IMR-90 (cell line): ENCODE measurements at regions not wholly inside any gene's neighbourhood (a gene's known extent, or its start where the extent isn't known, plus 50 kb on each side); places are given as distances from the start of the nearest gene placed in this dataset.

ENCODE experiments used
- ATAC-seq: fragments of 200-7000 bp; cut with Tn5 transposase; 2 replicates; pipeline ENCODE4 v1.9.1; 2020; ENCODE audit warnings: low read depth, mild to moderate bottlenecking, moderate library complexity
- BruUV-seq: library from RNA; stranded (reverse); fragments of 400-500 nt; replicated peaks from 2 replicates; lab custom pipeline; 2021; lab: Mats Ljungman, UMichigan
- CTCF ChIA-PET: fragments of 300-600 bp; formaldehyde crosslinking; extraction: SDS; loops from one replicate; lab custom pipeline; 2021; ENCODE audit warnings: antibody characterized with exemption; lab: Yijun Ruan, JAX
- POLR2A ChIA-PET: fragments of 300-600 bp; sonication (Branson Sonifier 250); formaldehyde crosslinking; loops from one replicate; lab custom pipeline; 2022; ENCODE audit warnings: antibody characterized with exemption; ENCODE audit not compliant: unreplicated experiment; lab: Charles Lee
- DNase-seq: peaks from one replicate; pipeline ENCODE4 v3.0.0; 2013
- H2AFZ ChIP-seq: replicated peaks from 2 replicates; pipeline ENCODE3; 2013; ENCODE audit warnings: low read length, mild to moderate bottlenecking; ENCODE audit not compliant: poor library complexity
- H2AK5ac ChIP-seq: 2 replicates; pipeline ENCODE4 v1.6.1; 2013; ENCODE audit warnings: low read depth, low read length, inconsistent platforms
- H2AK9ac ChIP-seq: replicated peaks from 2 replicates; pipeline ENCODE3; 2013; ENCODE audit warnings: mild to moderate bottlenecking, low read depth, low read length, moderate library complexity; ENCODE audit not compliant: poor library complexity
- H2BK120ac ChIP-seq: 2 replicates; pipeline ENCODE4 v1.6.1; 2013; ENCODE audit warnings: low read depth, low read length, inconsistent platforms
- H2BK15ac ChIP-seq: 3 replicates; pipeline ENCODE4 v1.6.1; 2013; ENCODE audit warnings: low read depth, low read length, inconsistent platforms
- H2BK20ac ChIP-seq: 2 replicates; pipeline ENCODE4 v1.6.1; 2013; ENCODE audit warnings: low read depth, mild to moderate bottlenecking, inconsistent platforms, low read length, moderate library complexity
- H2BK5ac ChIP-seq: 2 replicates; pipeline ENCODE4 v1.6.1; 2013; ENCODE audit warnings: mild to moderate bottlenecking, low read depth, low read length, inconsistent platforms; ENCODE audit not compliant: poor library complexity, severe bottlenecking
- H3K14ac ChIP-seq: replicated peaks from 2 replicates; pipeline ENCODE4 v1.6.1; 2013; ENCODE audit warnings: low read depth, low read length, inconsistent platforms
- H3K18ac ChIP-seq: 2 replicates; pipeline ENCODE4 v1.6.1; 2013; ENCODE audit warnings: low read depth, low read length, control low read depth
- H3K23ac ChIP-seq: 2 replicates; pipeline ENCODE4 v1.6.1; 2013; ENCODE audit warnings: low read depth, low read length, inconsistent platforms
- H3K27ac ChIP-seq: 2 replicates; pipeline ENCODE4 v1.5.1; 2013; ENCODE audit warnings: mild to moderate bottlenecking, control low read depth, low read length; ENCODE audit not compliant: insufficient read depth
- H3K27me3 ChIP-seq: 2 replicates; pipeline ENCODE4 v1.6.1; 2013; ENCODE audit warnings: low read length; ENCODE audit not compliant: control insufficient read depth, insufficient read depth
- H3K36me3 ChIP-seq: 2 replicates; pipeline ENCODE4 v1.6.1; 2013; ENCODE audit warnings: low read length, mixed read lengths; ENCODE audit not compliant: control insufficient read depth, insufficient read depth
- H3K4ac ChIP-seq: 2 replicates; pipeline ENCODE4 v1.6.1; 2013; ENCODE audit warnings: low read depth, low read length, inconsistent platforms
- H3K4me1 ChIP-seq: 2 replicates; pipeline ENCODE4 v1.6.1; 2013; ENCODE audit warnings: low read length, mixed read lengths; ENCODE audit not compliant: control insufficient read depth, insufficient read depth
- H3K4me2 ChIP-seq: 2 replicates; pipeline ENCODE4 v1.6.1; 2013; ENCODE audit warnings: low read depth, mild to moderate bottlenecking, control low read depth, low read length, moderate library complexity
- H3K4me3 ChIP-seq: 2 replicates; pipeline ENCODE4 v1.5.1; 2013; ENCODE audit warnings: low read depth, mild to moderate bottlenecking, control low read depth, low read length, moderate library complexity; ENCODE audit not compliant: insufficient read depth
- H3K56ac ChIP-seq: 2 replicates; pipeline ENCODE4 v1.6.1; 2013; ENCODE audit warnings: low read length, inconsistent platforms; ENCODE audit not compliant: insufficient read depth; ENCODE audit errors: extremely low read depth
- H3K79me1 ChIP-seq, 2 experiments: 2 replicates each; pipeline ENCODE4 v1.6.1; 2013; ENCODE audit warnings: low read length in 2 of 2, inconsistent platforms in 1 of 2, low read depth in 1 of 2
- H3K9ac ChIP-seq: 2 replicates; pipeline ENCODE4 v1.6.1; 2013; ENCODE audit warnings: low read depth, low read length, control low read depth
- H3K9me1 ChIP-seq: 2 replicates; pipeline ENCODE4 v1.6.1; 2013; ENCODE audit warnings: low read length, inconsistent platforms; ENCODE audit not compliant: insufficient read depth
- H3K9me3 ChIP-seq: 2 replicates; pipeline ENCODE4 v1.6.1; 2013; ENCODE audit warnings: low read length; ENCODE audit not compliant: control insufficient read depth, insufficient read depth
- H4K20me1 ChIP-seq: 2 replicates; pipeline ENCODE4 v1.6.1; 2013; ENCODE audit warnings: low read length, inconsistent platforms; ENCODE audit not compliant: insufficient read depth
- H4K5ac ChIP-seq: 2 replicates; pipeline ENCODE4 v1.6.1; 2013; ENCODE audit warnings: mild to moderate bottlenecking, low read depth, low read length, control low read depth
- H4K8ac ChIP-seq, 2 experiments: 2 replicates each; pipeline ENCODE4 v1.6.1; 2013; ENCODE audit warnings: low read depth in 2 of 2, low read length in 2 of 2, control low read depth in 1 of 2, inconsistent platforms in 1 of 2
- H4K91ac ChIP-seq: 2 replicates; pipeline ENCODE4 v1.6.1; 2013; ENCODE audit warnings: low read depth, low read length, inconsistent platforms; ENCODE audit not compliant: insufficient read depth
- CEBPB ChIP-seq: IDR thresholded peaks from 2 replicates; pipeline ENCODE4 v1.6.1; 2012; ENCODE audit warnings: low read depth, low read length, improper control_type of control experiment
- CHD1 ChIP-seq: IDR thresholded peaks from 2 replicates; pipeline ENCODE4 v1.6.1; 2012; ENCODE audit warnings: low read depth, low read length, improper control_type of control experiment
- CTCF ChIP-seq: conservative IDR thresholded peaks from 2 replicates; pipeline ENCODE4 v1.5.1; 2012; ENCODE audit warnings: mild to moderate bottlenecking, low read depth, low read length, improper control_type of control experiment
- FOS ChIP-seq: fragments of 150-350 bp; IDR thresholded peaks from 2 replicates; pipeline ENCODE4 v1.6.1; 2016; ENCODE audit warnings: low read depth, low read length
- MAZ ChIP-seq: IDR thresholded peaks from 2 replicates; pipeline ENCODE4 v1.6.1; 2012; ENCODE audit warnings: low read depth, mild to moderate bottlenecking, low read length, improper control_type of control experiment, moderate library complexity, borderline replicate concordance
- MXI1 ChIP-seq: IDR thresholded peaks from 2 replicates; pipeline ENCODE4 v1.6.1; 2012; ENCODE audit warnings: low read depth, mild to moderate bottlenecking, low read length, moderate library complexity, borderline replicate concordance
- NFE2L2 ChIP-seq: fragments of 150-350 bp; IDR thresholded peaks from 2 replicates; pipeline ENCODE4 v1.6.1; 2016; ENCODE audit warnings: low read depth, mild to moderate bottlenecking, low read length
- POLR2A ChIP-seq: IDR thresholded peaks from 2 replicates; pipeline ENCODE4 v1.6.1; 2012; ENCODE audit warnings: mild to moderate bottlenecking, low read depth, low read length
- RAD21 ChIP-seq: IDR thresholded peaks from 2 replicates; pipeline ENCODE4 v1.6.1; 2012; ENCODE audit warnings: low read length, improper control_type of control experiment
- RCOR1 ChIP-seq: IDR thresholded peaks from 2 replicates; pipeline ENCODE4 v1.6.1; 2012; ENCODE audit warnings: mild to moderate bottlenecking, low read length, improper control_type of control experiment; ENCODE audit not compliant: insufficient replicate concordance
- RFX5 ChIP-seq: IDR thresholded peaks from 2 replicates; pipeline ENCODE4 v1.8.0; 2012; ENCODE audit warnings: low read depth, mild to moderate bottlenecking, low read length, moderate library complexity
- WGBS, 2 experiments: methylation state at CpG; one replicate each; pipeline versions ENCODE4 v1.1.5 to v1.1.7; 2013; ENCODE audit warnings: missing lambda C conversion rate in 2 of 2; ENCODE audit not compliant: insufficient read length in 1 of 2; ENCODE audit errors: extremely low coverage in 2 of 2; 5-methylcytosine and 5-hydroxymethylcytosine counted together
- dilution Hi-C: fragments of 300-500 bp; cut with HindIII; formaldehyde crosslinking; loops from one replicate; pipeline ENCODE4 v1.14.3; 2018; ENCODE audit warnings: low sequenced_read_pairs; ENCODE audit not compliant: unreplicated experiment
- in situ Hi-C: fragments of 300-500 bp; cut with MboI; formaldehyde crosslinking; loops from 3 replicates; pipeline ENCODE4 v1.14.3; 2019; ENCODE audit warnings: low sequenced_read_pairs, inconsistent platforms, mixed read lengths
- intact Hi-C: fragments of 100-400 bp; cut with micrococcal nuclease; formaldehyde crosslinking; loops from 2 replicates; pipeline ENCODE4 v1.10.0; 2022

- Histone ChIP-seq H2BK15ac (no peak overlapping the region), H3K4me1 (no peaks in the 10 kb centered on the region), H3K9me1 (no peaks in the 10 kb centered on the region), H4K91ac (no peak overlapping the region), H4K20me1 (no peaks in the 10 kb centered on the region), H3K27ac (no peak overlapping the region), H2AFZ (no peak overlapping the region), H2BK20ac (no peak overlapping the region), H4K8ac (no peak overlapping the region), H3K18ac (no peak overlapping the region), H4K5ac (no peak overlapping the region), H2BK5ac (no peak overlapping the region), H2AK9ac (no peak overlapping the region), H3K4ac (no peak overlapping the region), H3K4me3 (no peak overlapping the region), H2AK5ac (no peak overlapping the region), H3K27me3 (no peaks in the 10 kb centered on the region; the same call in 1 of the 2 replicates), H3K9ac (no peak overlapping the region), H3K79me1 (no peaks in the 10 kb centered on the region), H2BK120ac (no peak overlapping the region), H3K23ac (no peak overlapping the region), H3K14ac (no peak overlapping the region), H3K9me3 (no peaks in the 10 kb centered on the region; the same call in 1 of the 2 replicates), H3K4me2 (no peak overlapping the region), H3K56ac (no peak overlapping the region), H3K36me3 (no peaks in the 10 kb centered on the region)
- ATAC-seq (no peak), DNase-seq (no peak)
- TF ChIP-seq CEBPB: no peak
- TF ChIP-seq POLR2A: no peak
- no peak for TF ChIP-seq FOS
- no peak for TF ChIP-seq MXI1
- TF ChIP-seq RCOR1: no peak
- TF ChIP-seq CTCF: no peak
- no peak for TF ChIP-seq NFE2L2
- TF ChIP-seq MAZ: no peak
- TF ChIP-seq RAD21: no peak
- TF ChIP-seq CHD1: no peak
- no peak for TF ChIP-seq RFX5
- in situ Hi-C loops: no loop called here
- ChIA-PET POLR2A (no interaction called here), CTCF (interaction anchor here (0.9 kb wide), 1 partner anchor 1589 kb away, joined by 3 read pairs; no protein-coding TSS in a partner anchor)
- no TSS peak for BruUV-seq
- dilution Hi-C loops: no loop called here
- intact Hi-C loops: no loop called here
- no CpG with 5 or more reads among the region's 2 CpGs for WGBS, 2 experiments
Measured at GRCh38 chr1:60160141-60160540, 86.6 kb upstream of the C1orf87 start.
